ENCODE measurements at regions not wholly inside any gene's neighbourhood (a gene's known extent, or its start where the extent isn't known, plus 50 kb on each side); places are given as distances from the start of the nearest gene placed in this dataset. TPM values are rescaled to one million over a fixed set of nuclear protein-coding genes. Genes with fewer than 3 reads are reported as not detected.
A peak's percentile ranks its signal among the peaks of the same experiment; 100 is the strongest.
"Not testable (repeated sequence)": the region's sequence is repeated elsewhere in the genome, so short reads cannot be mapped to it uniquely, and the experiment has no call there.

DNA sequence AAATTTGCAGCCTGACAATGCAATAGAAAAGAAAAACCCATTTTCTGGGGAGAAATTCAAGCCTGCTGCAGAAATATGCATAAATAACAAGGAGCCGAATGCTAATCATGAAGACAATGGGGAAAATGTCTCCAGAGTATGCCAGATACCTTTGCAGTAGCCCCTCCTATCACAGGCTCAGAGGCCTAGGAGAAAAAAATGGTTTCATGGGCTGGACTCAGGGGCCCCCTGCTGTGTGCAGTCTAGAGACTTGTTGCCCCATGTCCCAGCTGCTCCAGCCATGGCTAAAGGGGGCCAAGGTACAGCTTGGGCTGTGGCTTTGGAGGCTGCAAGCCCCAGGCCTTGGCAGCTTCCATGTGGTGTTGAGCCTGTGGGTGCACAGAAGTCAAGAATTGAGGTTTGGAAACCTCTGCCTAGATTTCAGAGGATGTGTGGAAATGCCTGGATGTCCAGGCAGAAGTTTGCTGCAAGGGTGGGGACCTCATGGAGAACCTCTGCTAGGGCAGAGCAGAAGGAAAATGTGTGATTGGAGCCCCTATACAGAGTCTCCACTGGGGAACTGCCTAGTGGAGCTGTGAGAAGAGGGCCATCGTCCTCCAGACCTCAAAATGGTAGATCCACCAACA is 53.3 kb upstream of the XIST start:
- CTCF ChIA-PET; ATAC-seq (ENCODE audit: poor library complexity); H3K27me3 Mint-ChIP-seq; H3K27ac Mint-ChIP-seq; H3K36me3 Mint-ChIP-seq (ENCODE audit: low read depth); intact Hi-C loops (cut with DNase I, micrococcal nuclease); H3K36me3 ChIP-seq (ENCODE audit: insufficient read depth, low read length); DNase-seq; H3K4me1 Mint-ChIP-seq (ENCODE audit: low read depth); H3K27me3 ChIP-seq (ENCODE audit: control insufficient read depth in 1 of 2, insufficient read depth in 2 of 2, low read length in 2 of 2); H3K9me3 Mint-ChIP-seq; H3K4me1 ChIP-seq (ENCODE audit: insufficient read depth, low read length); H3K9me3 ChIP-seq (ENCODE audit: control insufficient read depth in 1 of 2, insufficient read depth in 1 of 2, low read length in 2 of 2); POLR2A ChIA-PET; H3K4me3 ChIP-seq (ENCODE audit: low read length); H3K27ac ChIP-seq (ENCODE audit: low read depth in 1 of 2, low read length in 2 of 2); H3K4me3 Mint-ChIP-seq: not testable (repeated sequence)

DNA sequence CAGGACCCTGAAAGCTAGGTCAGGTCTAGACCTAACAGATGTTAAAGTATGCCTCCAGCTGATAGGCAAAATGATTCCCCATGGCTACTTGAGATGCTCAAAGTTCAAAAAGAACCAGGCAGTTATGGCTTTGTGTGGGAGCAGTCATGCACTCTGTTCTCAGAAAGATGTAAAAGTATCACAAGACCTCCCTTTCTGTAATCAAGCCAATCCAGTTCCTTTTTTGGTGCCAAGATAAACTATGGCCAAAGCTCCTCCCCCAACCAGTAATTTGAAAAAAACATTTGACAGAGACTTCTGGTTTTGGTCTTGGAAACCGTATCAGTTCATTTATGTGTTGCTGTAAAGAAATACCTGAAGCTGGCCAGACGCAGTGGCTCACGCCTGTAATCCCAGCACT is 51.4 kb upstream of the XIST start:
- H3K27me3 ChIP-seq (ENCODE audit: control insufficient read depth in 1 of 2, insufficient read depth in 2 of 2, low read length in 2 of 2) = no peaks in the 10 kb centered on the region
- DNase-seq (no peak), ATAC-seq (ENCODE audit: poor library complexity) (no peak)
- no peak overlapping the region for H3K4me3 ChIP-seq (ENCODE audit: low read length)
- no peaks in the 10 kb centered on the region for H3K36me3 ChIP-seq (ENCODE audit: insufficient read depth, low read length)
- CTCF ChIA-PET = no interaction called here
- Mint-ChIP-seq H3K4me1 (ENCODE audit: low read depth) (no peaks in the 10 kb centered on the region), H3K27ac (no peak overlapping the region), H3K27me3 (no peaks in the 10 kb centered on the region), H3K4me3 (no peak overlapping the region), H3K9me3 (no peaks in the 10 kb centered on the region), H3K36me3 (ENCODE audit: low read depth) (no peaks in the 10 kb centered on the region)
- no peaks in the 10 kb centered on the region for H3K4me1 ChIP-seq (ENCODE audit: insufficient read depth, low read length)
- POLR2A ChIA-PET = no interaction called here
- no peak overlapping the region for H3K27ac ChIP-seq (ENCODE audit: low read depth in 1 of 2, low read length in 2 of 2)
- intact Hi-C loops (cut with DNase I, micrococcal nuclease) = no loop called here
- H3K9me3 ChIP-seq (ENCODE audit: control insufficient read depth in 1 of 2, insufficient read depth in 1 of 2, low read length in 2 of 2) = peaks cover 0 to 8% of the 10 kb centered on the region in 2 experiments
- TF ChIP-seq, protein P1, sequence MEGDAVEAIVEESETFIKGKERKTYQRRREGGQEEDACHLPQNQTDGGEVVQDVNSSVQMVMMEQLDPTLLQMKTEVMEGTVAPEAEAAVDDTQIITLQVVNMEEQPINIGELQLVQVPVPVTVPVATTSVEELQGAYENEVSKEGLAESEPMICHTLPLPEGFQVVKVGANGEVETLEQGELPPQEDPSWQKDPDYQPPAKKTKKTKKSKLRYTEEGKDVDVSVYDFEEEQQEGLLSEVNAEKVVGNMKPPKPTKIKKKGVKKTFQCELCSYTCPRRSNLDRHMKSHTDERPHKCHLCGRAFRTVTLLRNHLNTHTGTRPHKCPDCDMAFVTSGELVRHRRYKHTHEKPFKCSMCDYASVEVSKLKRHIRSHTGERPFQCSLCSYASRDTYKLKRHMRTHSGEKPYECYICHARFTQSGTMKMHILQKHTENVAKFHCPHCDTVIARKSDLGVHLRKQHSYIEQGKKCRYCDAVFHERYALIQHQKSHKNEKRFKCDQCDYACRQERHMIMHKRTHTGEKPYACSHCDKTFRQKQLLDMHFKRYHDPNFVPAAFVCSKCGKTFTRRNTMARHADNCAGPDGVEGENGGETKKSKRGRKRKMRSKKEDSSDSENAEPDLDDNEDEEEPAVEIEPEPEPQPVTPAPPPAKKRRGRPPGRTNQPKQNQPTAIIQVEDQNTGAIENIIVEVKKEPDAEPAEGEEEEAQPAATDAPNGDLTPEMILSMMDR (IDR thresholded peaks at IDR 0.05) = no peak

Small RNA genes in the stretch of these regions (microRNA-seq; reads per million reads assigned to microRNA genes)
- gene MIR374B (ENCODE audit: borderline microRNAs expressed, borderline replicate concordance) (not detected), gene MIR374C (ENCODE audit: borderline microRNAs expressed, borderline replicate concordance) (not detected), gene MIR421 (ENCODE audit: borderline microRNAs expressed, borderline replicate concordance) (62.7 reads per million, percentile 61 among the genes with 10 or more reads in this experiment)
